SK-N-SH treated with all-trans-retinoic acid at 6 μM for 48 hours (cell line): ENCODE measurements at regions not wholly inside any gene's neighbourhood (a gene's known extent, or its start where the extent isn't known, plus 50 kb on each side); places are given as distances from the start of the nearest gene placed in this dataset.

Experiments
- ATAC-seq: fragments of 200-7000 bp; cut with Tn5 transposase; 3 replicates; pipeline ENCODE4 v1.9.1; 2020; ENCODE audit warnings: mild to moderate bottlenecking, moderate library complexity
- BACH2 ChIP-seq: fragments of 250-450 bp; sonication (Bioruptor Pico); IDR thresholded peaks from 2 replicates; pipeline ENCODE4 v1.9.0; 2021; ENCODE audit warnings: mild to moderate bottlenecking, borderline replicate concordance
- CSDC2 ChIP-seq: fragments of 250-450 bp; sonication (Bioruptor Pico); IDR thresholded peaks from 2 replicates; pipeline ENCODE4 v1.5.0; 2020; ENCODE audit warnings: mild to moderate bottlenecking, moderate library complexity
- CSRNP3 ChIP-seq: fragments of 250-450 bp; sonication (Bioruptor Pico); IDR thresholded peaks from 2 replicates; pipeline ENCODE4 v1.5.1; 2021; ENCODE audit warnings: mild to moderate bottlenecking, moderate library complexity
- ESRRG ChIP-seq: fragments of 250-450 bp; sonication (Bioruptor Pico); IDR thresholded peaks from 2 replicates; pipeline ENCODE4 v1.6.1; 2021; ENCODE audit warnings: mild to moderate bottlenecking
- ISL1 ChIP-seq: fragments of 250-450 bp; sonication (Bioruptor Pico); IDR thresholded peaks from 2 replicates; pipeline ENCODE4 v2.1.2; 2022; ENCODE audit warnings: mild to moderate bottlenecking, moderate library complexity
- OSR1 ChIP-seq: fragments of 250-450 bp; sonication (Bioruptor Pico); IDR thresholded peaks from 2 replicates; pipeline ENCODE4 v1.8.0; 2022; ENCODE audit warnings: moderate library complexity, mild to moderate bottlenecking, inconsistent platforms
- PATZ1 ChIP-seq: fragments of 250-450 bp; sonication (Bioruptor Pico); IDR thresholded peaks from 2 replicates; pipeline ENCODE4 v1.8.0; 2020; ENCODE audit warnings: mild to moderate bottlenecking, moderate library complexity, borderline replicate concordance
- RARB ChIP-seq: fragments of 250-450 bp; sonication (Bioruptor Pico); IDR thresholded peaks from 2 replicates; pipeline ENCODE4 v1.8.0; 2021; ENCODE audit warnings: mild to moderate bottlenecking, moderate library complexity
- SNAI2 ChIP-seq: fragments of 250-450 bp; sonication (Bioruptor Pico); IDR thresholded peaks from 2 replicates; pipeline ENCODE4 v1.5.0; 2020; ENCODE audit warnings: mild to moderate bottlenecking, moderate library complexity
- TCF4 ChIP-seq: fragments of 250-450 bp; sonication (Bioruptor Pico); IDR thresholded peaks from 2 replicates; pipeline ENCODE4 v1.8.0; 2021; ENCODE audit warnings: mild to moderate bottlenecking, moderate library complexity, borderline replicate concordance
- ZC3H10 ChIP-seq: fragments of 250-450 bp; sonication (Bioruptor Pico); IDR thresholded peaks from 2 replicates; pipeline ENCODE4 v1.5.1; 2021; ENCODE audit warnings: mild to moderate bottlenecking, moderate library complexity
- ZFP3 ChIP-seq: fragments of 250-450 bp; sonication (Bioruptor Pico); IDR thresholded peaks from 2 replicates; pipeline ENCODE4 v1.5.0; 2020; ENCODE audit warnings: mild to moderate bottlenecking, moderate library complexity
- ZFP30 ChIP-seq: fragments of 450-650 bp; formaldehyde crosslinking; IDR thresholded peaks from 2 replicates; pipeline ENCODE4 v1.5.0; 2022; ENCODE audit warnings: mild to moderate bottlenecking, moderate library complexity
- ZNF565 ChIP-seq: fragments of 450-650 bp; formaldehyde crosslinking; conservative IDR thresholded peaks from 2 replicates; pipeline ENCODE4 v1.5.0; 2020; ENCODE audit warnings: low read depth, mild to moderate bottlenecking, moderate library complexity
- ZNF70 ChIP-seq: fragments of 450-650 bp; formaldehyde crosslinking; IDR thresholded peaks from 2 replicates; pipeline ENCODE4 v1.5.0; 2020; ENCODE audit warnings: mild to moderate bottlenecking, moderate library complexity
- ZNF8 ChIP-seq: fragments of 450-650 bp; formaldehyde crosslinking; IDR thresholded peaks from 2 replicates; pipeline ENCODE4 v1.5.0; 2020; ENCODE audit warnings: mild to moderate bottlenecking, moderate library complexity
- TF ChIP-seq, protein P1 (sequence below): fragments of 250-450 bp; sonication (Bioruptor Pico); IDR thresholded peaks from 2 replicates; pipeline ENCODE4 v1.8.0; 2021; ENCODE audit warnings: low read depth, mild to moderate bottlenecking, moderate library complexity, borderline replicate concordance
- TF ChIP-seq, protein P2 (sequence below): fragments of 250-450 bp; sonication (Bioruptor Pico); IDR thresholded peaks from 2 replicates; pipeline ENCODE4 v1.5.0; 2020; ENCODE audit warnings: mild to moderate bottlenecking, moderate library complexity
- TF ChIP-seq, protein P3 (sequence below): fragments of 250-450 bp; sonication (Bioruptor Pico); IDR thresholded peaks from 2 replicates; pipeline ENCODE4 v1.5.1; 2020; ENCODE audit warnings: low read depth, mild to moderate bottlenecking, moderate library complexity

- TF ChIP-seq, protein P1, sequence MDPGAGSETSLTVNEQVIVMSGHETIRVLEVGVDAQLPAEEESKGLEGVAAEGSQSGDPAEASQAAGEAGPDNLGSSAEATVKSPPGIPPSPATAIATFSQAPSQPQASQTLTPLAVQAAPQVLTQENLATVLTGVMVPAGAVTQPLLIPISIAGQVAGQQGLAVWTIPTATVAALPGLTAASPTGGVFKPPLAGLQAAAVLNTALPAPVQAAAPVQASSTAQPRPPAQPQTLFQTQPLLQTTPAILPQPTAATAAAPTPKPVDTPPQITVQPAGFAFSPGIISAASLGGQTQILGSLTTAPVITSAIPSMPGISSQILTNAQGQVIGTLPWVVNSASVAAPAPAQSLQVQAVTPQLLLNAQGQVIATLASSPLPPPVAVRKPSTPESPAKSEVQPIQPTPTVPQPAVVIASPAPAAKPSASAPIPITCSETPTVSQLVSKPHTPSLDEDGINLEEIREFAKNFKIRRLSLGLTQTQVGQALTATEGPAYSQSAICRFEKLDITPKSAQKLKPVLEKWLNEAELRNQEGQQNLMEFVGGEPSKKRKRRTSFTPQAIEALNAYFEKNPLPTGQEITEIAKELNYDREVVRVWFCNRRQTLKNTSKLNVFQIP (CRISPR knock-in tag), result no peak
- no peak for TF ChIP-seq ZNF565 (CRISPR knock-in tag)
- TF ChIP-seq ISL1, result no peak
- ATAC-seq, result no peak
Observed at GRCh38 chr3:168876346-168877035, 780.8 kb upstream of the GOLIM4 start.

GRCh38 chr3:168872826-168873225, 777.1 kb upstream of the GOLIM4 start:
- no peak for ATAC-seq
- no peak for TF ChIP-seq OSR1 (CRISPR knock-in tag)
- TF ChIP-seq, protein P2, sequence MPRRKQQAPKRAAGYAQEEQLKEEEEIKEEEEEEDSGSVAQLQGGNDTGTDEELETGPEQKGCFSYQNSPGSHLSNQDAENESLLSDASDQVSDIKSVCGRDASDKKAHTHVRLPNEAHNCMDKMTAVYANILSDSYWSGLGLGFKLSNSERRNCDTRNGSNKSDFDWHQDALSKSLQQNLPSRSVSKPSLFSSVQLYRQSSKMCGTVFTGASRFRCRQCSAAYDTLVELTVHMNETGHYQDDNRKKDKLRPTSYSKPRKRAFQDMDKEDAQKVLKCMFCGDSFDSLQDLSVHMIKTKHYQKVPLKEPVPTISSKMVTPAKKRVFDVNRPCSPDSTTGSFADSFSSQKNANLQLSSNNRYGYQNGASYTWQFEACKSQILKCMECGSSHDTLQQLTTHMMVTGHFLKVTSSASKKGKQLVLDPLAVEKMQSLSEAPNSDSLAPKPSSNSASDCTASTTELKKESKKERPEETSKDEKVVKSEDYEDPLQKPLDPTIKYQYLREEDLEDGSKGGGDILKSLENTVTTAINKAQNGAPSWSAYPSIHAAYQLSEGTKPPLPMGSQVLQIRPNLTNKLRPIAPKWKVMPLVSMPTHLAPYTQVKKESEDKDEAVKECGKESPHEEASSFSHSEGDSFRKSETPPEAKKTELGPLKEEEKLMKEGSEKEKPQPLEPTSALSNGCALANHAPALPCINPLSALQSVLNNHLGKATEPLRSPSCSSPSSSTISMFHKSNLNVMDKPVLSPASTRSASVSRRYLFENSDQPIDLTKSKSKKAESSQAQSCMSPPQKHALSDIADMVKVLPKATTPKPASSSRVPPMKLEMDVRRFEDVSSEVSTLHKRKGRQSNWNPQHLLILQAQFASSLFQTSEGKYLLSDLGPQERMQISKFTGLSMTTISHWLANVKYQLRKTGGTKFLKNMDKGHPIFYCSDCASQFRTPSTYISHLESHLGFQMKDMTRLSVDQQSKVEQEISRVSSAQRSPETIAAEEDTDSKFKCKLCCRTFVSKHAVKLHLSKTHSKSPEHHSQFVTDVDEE, result no peak
- TF ChIP-seq, protein P1 (CRISPR knock-in tag), result no peak
- no peak for TF ChIP-seq ZFP3 (CRISPR knock-in tag)
- no peak for TF ChIP-seq ZNF565 (CRISPR knock-in tag)
- no peak for TF ChIP-seq SNAI2 (CRISPR knock-in tag)
- no peak for TF ChIP-seq TCF4 (CRISPR knock-in tag)

GRCh38 chr3:168870892-168871291, 775.2 kb upstream of the GOLIM4 start:
- ATAC-seq, result no peak
- no peak for TF ChIP-seq SNAI2 (CRISPR knock-in tag)
- TF ChIP-seq ISL1, result peak; percentile 37; the same call in 1 of the 2 replicates

DNA sequence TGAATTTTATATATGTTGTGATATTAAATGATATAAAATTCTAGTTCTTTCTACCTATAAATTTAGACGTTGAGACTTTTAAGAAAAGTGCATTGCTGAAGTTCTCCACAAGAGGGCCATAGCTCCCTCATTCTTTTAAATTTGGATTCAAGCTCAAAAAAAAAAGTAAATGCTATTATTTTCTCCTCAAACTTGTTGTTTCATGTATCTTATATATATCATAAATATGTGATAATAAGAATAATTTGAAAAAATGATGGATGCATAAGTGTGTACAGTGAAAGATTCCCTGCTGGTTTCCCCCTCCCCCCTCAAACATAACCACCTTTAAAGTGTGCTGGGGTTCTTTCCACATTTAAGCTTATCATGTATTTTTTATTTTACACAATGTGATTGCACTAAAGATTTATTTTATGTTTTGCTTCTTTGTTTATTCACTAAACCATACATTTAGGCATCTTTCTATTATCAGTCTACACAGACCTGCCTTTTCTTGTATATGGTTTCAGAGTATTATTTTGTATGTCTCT, 769.4 kb upstream of the GOLIM4 start:
- no peak for TF ChIP-seq CSRNP3 (CRISPR knock-in tag)
- TF ChIP-seq ZFP3 (CRISPR knock-in tag), result no peak
- TF ChIP-seq ISL1, result no peak
- TF ChIP-seq ESRRG (CRISPR knock-in tag), result no peak
- TF ChIP-seq ZC3H10, result no peak
- TF ChIP-seq SNAI2 (CRISPR knock-in tag), result no peak
- TF ChIP-seq RARB, result no peak
- no peak for TF ChIP-seq ZNF8 (CRISPR knock-in tag)

DNA sequence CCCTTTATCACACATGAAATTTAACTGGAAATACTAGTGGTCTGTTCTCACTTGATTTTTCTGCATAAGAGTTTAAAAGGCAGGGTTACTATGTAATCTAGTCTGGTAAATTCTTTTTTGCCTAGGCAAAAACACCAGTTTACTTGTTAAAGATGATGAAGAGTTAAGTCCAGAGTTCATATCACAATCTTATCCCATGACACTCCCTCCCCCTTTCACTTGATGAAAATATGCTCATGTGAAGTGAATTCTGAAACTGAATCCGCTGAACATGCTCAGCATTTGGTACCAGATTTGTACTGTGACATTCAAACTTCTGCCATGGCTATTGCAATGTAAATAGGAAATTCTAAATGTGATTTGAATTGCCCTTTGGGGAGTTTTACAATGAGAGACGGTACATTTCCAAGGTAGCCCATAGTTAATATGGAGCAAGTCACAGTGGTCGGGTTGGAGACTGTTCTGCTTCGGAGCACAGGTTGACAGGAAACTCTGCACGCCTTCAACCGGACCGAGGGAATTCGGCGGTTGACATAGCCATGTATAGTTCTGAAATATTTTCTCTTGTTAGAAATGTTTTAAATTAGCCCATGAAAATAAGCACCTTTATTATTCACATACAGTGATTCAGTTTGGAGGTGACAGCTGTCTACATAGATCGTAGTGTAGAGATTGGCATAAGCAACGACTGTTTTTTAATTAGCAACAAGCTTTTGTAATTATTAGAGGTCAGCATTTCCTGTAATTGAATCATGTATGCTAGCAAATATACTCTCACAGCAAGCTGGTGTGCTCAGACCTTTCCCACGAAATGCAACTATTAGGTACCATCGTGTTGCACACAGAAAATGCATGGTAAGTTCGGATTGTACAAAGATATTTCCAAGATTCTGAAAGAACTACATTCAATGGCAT, 768.6 kb upstream of the GOLIM4 start:
- TF ChIP-seq ZNF70 (CRISPR knock-in tag) (no peak), CSRNP3 (CRISPR knock-in tag) (no peak), OSR1 (CRISPR knock-in tag) (no peak), ZNF8 (CRISPR knock-in tag) (no peak), CSDC2 (CRISPR knock-in tag) (no peak), RARB (no peak), BACH2 (CRISPR knock-in tag) (no peak), PATZ1 (CRISPR knock-in tag) (no peak), ZNF565 (CRISPR knock-in tag) (no peak), SNAI2 (CRISPR knock-in tag) (no peak), ZC3H10 (no peak), ZFP30 (no peak)
- TF ChIP-seq, protein P3, sequence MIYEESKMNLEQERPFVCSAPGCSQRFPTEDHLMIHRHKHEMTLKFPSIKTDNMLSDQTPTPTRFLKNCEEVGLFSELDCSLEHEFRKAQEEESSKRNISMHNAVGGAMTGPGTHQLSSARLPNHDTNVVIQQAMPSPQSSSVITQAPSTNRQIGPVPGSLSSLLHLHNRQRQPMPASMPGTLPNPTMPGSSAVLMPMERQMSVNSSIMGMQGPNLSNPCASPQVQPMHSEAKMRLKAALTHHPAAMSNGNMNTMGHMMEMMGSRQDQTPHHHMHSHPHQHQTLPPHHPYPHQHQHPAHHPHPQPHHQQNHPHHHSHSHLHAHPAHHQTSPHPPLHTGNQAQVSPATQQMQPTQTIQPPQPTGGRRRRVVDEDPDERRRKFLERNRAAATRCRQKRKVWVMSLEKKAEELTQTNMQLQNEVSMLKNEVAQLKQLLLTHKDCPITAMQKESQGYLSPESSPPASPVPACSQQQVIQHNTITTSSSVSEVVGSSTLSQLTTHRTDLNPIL, result no peak
- ATAC-seq, result no peak

More for the DNA sequence above, 769.4 kb upstream of the GOLIM4 start:
- ATAC-seq, result no peak
